ENCODE measurements at regions not wholly inside any gene's neighbourhood (a gene's known extent, or its start where the extent isn't known, plus 50 kb on each side); places are given as distances from the start of the nearest gene placed in this dataset.

- TF ChIP-seq CTCF (conservative IDR thresholded peaks at IDR 0.05 in 1 of 2, IDR thresholded peaks at IDR 0.05 in 1 of 2; ENCODE audit: extremely low read depth in 1 of 2, insufficient read depth in 1 of 2, low read depth in 1 of 2, low read length in 2 of 2) (no peak), EZH2 (IDR thresholded peaks at IDR 0.05; ENCODE audit: borderline replicate concordance, low read length) (no peak)
These were observed 256.8 kb upstream of the CXXC4 start for GRCh38 chr4:104751468-104751867.
